Eye (tissue), 1 donor: ENCODE measurements at regions not wholly inside any gene's neighbourhood (a gene's known extent, or its start where the extent isn't known, plus 50 kb on each side); places are given as distances from the start of the nearest gene placed in this dataset.
"Not testable (repeated sequence)": the region's sequence is repeated elsewhere in the genome, so short reads cannot be mapped to it uniquely, and the experiment has no call there.

Experiments
- DNase-seq: peaks from one replicate; pipeline ENCODE4 v3.0.0-alpha.2; 2015

DNA sequence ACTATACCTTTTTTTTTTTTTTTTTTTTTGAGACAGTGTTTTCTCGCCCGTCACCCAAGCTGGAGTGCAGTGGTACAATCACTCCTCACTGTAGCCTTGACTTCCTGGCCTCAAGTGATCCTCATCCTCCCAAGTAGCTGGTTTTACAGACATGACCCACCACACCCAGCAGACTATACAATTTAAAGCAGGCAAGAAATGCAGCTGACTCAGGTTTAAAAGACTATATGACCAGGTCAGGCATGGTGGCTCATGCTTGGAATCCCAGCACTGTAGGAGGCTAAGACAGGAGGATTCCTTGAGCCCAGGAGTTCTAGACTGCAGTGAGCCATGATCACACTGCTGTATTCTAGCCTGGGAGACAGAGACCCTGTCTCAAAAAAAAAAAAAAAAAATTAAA, 89.5 kb upstream of the AUTS2 start:
- DNase-seq: no peak

DNA sequence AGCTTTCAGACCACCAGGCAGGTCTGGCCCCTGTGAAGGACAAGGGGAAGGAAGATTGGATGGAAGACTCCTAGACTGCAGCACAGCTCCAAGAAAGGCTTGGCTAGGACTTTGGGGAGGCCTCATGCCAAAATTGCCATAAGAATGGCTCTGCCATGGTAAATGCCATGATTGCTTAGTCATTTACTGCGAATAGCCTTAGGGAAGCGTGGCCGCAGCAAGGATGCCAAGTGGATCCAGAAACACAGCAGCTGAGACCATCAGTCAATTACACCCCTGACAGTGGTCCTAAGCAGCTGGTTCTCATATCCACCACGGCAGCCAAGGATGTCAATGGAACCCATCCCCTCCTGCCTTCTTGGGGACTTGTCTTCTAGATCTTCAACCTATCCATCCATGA, 88.2 kb upstream of the AUTS2 start:
- DNase-seq: no peak

DNA sequence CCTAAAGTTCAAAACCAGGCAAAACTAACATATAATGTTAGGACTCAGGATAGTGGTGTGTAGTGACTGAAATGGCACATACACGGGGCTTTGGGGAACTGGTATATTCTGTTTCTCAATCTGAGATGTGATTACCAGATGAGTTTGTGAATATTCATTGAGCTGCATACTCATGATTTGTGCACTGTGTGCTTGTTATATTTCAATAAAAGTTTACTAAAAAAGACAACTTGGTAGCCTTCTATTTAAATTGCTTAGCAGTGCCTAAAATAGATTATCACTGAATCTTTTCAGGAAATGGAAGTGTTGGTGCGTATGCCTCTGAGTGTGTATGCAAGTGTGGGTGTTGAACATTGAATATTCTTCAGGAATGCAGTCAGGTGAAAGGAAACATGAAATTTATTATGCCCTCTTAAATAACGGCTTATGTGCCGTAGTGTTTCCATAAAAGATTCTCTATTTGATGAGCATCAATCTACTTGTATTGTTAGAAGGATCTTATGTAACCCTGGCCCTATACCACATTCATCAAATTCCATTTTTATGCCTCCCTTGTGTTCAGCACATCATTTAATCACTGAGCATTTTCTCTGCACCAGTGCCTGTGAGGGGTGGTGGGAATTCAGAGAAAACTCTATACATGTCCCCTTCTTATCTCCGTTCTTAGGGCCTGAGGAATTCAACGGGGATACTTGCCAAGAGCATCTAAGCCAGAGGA, 82.6 kb upstream of the AUTS2 start:
- DNase-seq: no peak

DNA sequence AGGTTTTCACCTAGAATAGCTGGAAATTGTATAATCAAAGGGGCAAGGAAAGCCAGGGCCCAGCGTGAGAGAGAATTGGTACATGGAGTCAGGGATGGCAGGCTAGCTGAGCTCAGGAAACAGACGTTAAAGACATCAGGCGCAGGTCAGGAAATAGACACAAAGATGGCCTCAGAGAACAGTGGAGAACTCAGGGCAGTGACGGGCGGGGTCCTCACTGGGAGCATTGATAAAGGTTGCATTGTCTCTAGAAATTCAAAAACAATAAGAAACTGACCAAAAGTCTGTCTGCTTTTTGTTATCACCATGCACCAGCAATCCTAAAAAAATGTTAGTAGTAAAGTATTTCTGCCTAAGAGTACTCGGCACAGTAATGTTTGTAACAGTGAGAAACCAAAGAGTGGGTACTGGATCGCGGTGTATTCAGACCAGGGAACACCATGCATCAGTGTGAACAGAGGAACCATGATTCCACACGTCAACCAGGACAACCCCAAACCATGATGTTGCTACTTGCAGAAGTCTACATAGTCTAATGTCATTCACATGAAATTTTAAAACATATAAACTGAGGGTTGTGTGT, 81.9 kb upstream of the AUTS2 start:
- no peak for DNase-seq

DNA sequence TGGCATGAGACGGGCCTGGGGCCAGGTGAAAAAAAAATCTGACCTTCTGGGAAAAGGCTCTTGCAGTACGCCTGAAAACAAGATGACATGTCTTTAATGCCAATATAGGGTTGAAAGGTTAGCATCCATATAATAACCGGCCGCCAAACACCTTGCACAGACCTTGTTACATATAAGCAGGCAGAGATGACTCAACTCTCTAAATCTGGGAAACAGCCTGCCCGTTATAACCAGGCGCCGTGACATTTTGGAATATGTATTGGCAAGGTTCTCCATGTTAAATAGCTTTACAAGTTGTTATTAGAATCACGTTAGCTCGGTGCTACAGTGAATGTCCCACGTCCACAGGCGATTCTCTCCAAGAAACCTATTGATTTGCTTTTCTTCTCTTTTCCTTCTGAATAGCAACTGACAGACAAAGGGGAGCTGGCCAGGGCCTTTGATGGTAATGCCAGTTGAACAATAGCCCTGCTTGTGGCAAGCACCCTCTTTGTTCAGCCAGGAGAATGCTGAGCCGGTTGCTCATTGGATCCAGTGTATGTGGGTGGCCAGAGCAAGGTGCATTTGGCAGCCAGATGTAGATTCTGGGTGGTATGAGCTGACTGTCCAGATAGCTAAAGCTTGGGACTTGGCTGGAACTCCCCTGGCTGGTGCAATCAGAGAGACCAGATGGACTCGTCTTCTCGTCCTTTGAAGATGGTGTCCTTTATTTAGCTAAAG, 80.1 kb upstream of the AUTS2 start:
- peak; percentile 62 for DNase-seq

DNA sequence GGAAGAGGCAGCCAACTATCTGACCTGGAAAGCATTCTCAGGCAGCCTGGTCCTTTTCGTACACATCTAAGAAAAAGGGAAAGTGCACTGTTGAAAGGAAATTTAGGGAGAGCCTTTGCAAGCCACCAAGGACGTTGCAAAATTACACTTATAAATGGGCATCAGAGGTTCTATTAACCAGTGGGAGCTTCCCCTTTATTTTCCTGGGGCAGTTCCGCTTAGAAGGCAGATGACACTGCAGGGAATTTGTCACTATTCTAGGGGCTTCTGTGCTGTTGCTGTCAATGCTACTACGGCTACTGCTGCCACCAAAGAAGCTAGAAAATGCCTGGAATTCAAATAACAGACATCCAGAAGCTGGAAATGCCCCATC, 79.6 kb upstream of the AUTS2 start:
- DNase-seq: no peak

DNA sequence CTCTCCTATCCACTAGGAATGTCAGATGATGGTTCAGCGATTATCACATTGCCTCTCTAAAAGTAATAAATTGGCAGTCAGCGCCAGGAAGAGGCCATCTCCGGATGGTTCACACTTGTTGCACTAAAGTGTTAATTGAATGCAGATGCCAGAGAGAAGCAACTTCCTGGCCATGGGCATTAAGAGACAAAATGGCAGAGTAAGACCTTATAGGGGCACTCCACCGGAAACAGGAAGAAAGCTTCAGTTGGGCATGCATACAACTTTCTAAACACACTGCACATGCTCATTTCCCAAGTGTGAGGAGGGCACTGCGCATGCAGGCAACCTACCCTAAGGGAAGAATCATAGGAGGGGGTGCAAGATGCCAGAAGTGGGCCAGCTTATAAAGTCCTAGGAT, 71.7 kb upstream of the AUTS2 start:
- no peak for DNase-seq

DNA sequence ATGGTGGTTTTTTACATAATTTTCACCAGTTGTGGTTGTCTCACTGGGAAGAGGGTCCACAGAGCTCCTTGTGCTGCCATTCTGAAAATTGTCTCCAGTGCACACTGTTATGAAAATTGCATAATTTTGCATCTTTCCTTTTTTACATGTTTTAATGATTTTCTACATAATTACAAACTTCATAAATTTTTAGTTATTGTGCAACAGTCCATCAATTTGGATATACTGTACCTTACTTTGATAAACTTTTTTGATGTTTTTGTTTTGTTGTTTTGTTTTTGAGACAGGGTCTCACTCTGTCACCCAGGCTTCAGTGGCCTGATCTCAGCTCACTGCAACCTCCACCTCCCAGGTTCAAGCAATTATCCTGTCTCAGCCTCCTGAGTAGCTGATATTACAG, 70.6 kb upstream of the AUTS2 start:
- no peak for DNase-seq

DNA sequence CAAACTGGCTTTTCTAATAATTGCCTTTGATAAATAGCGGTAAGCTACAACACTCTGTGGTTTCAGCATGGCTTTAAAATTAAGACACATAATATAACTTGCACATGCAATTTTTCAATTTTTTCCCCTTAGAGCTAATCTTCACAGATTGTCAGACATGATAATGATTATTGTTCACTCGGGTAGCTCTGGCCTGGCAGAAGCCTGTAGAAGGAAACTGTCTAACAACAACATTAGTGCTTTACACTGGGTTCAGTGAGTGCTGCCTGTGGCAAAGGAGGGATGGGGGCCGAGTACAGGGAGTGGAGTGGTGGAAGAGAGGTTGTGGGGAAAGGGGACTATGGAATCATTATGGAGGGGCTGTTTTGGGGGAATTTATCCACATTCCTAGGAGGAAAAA, 67.2 kb upstream of the AUTS2 start:
- DNase-seq: no peak

DNA sequence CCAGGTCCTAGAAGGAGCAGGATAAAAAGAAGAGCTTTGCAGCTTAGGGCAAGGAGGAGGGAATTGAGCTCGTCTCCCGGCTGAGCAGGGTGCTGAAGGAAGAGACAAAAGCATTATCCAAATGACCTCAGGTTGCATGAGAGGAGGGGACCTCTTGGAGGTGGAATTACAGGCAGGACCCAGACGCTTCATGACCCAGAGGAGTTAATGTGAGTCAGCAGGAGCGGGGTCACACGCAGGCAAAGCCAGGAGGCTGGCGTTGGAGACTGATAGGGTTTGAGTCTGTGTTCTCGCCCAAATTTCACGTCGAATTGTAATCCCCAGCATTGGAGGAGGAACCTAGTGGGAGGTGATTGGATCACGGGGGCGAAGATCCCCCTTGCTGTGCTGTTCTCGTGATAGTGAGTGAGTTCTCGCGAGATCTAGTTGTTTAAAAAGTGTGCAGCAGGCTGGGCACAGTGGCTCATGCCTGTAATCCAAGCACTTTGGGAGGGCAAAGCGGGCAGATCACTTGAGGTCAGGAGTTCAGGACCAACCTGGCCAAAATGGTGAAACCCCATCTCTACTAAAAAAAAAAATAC, 63.7 kb upstream of the AUTS2 start:
- DNase-seq: no peak

DNA sequence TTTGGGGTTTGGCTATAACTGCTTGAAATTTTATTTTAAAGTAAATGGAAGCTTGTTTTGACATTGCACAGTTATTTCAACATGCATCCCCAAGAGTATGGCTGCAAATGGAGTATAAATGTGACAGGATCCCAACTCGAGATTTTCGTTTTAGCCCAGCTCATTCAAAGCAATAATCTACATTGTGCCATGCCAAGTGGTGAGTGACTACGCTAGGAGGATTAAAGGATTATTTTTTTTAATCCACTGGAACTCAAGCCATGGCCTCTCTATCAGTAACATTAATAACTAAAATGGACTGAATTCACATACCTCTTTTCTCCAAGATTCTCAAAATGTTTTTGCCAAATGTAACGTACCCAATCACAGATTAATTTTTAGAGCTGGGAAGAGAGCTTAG, 60.6 kb upstream of the AUTS2 start:
- DNase-seq: no peak

DNA sequence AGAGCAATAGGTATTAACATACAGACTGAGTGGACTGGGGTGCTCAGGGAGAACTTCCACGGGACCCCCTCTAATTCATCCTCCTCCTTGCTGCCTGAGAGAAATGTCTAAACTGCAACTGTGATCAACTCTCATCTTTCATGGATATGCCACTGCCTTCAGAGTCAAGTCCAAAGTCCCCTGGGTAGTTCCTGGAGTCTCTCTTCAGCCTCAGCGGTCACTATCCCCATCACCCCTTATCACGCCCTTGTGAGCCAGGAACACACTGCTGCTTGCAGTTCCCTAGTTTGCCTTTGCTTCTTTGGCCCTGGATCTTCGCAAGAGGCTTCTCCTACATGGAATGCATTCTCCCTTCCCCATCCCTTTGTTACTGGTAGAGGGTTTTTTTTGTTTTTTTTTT, 58.7 kb upstream of the AUTS2 start:
- no peak for DNase-seq

DNA sequence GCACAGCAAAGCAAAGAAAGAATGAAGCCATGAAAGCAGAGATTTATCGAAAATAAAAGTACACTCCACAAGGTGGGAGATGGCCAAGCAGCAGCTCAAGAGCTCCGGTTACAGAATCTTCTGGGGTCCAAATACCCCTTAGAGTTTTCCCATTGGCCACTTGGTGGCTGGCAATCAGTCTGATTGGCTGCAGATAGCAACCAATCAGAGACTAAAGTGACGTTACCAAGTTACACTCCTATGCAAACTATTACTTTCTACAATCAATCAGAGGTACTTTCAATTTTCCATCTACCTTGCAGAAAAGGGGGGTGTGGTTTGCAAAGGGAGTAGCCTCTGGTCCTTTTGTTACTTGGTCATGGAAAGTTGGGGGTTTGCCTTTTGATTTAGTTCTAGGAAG, 58.0 kb upstream of the AUTS2 start:
- DNase-seq: no peak

DNA sequence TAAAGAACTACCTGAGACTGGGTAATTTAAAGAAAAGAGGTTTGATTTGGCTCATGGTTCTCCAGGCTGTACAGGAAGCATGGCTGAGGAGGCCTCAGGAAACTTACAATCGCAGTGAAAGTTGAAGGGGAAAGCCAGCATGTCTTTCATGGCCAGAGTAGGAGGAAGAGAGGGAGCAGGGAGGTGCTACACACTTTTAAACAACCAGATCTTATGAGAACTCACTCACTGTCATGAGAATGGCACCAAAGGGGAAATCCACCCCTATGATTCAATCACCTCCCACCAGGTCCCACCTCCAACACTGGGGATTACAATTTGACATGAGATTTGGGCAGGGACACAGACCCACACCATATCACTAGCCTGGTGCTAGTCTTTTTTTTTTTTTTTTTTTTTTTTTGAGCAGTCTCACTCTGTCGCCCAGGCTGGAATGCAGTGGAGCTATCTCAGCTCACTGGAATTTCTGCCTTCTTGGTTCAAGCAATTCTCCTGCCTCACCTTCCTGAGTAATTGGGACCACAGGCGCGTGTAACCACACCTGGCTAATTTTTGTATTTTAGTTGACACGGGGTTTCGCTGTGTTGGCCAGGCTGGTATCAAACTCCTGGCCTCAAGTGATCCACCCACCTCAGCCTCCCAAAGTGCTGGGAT, 56.4 kb upstream of the AUTS2 start:
- DNase-seq: not testable (repeated sequence)

DNA sequence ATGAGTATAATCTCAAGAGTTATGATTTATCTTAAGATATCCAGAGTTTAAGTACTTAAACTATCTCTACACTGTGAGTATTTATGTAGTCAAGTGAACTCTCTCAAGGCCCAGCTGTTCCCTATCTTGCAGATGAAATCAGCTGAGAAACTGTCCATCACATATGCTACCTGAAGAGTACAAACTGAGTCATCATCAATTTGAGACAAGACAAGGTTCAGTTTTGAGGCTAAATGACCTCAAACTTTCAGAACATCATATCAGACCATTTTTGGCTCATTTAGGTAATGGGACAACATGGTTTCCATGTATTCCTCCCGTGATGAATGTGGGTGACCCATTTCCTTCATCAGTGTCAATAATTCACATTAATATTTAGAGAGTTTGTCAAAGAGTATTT, 53.1 kb upstream of the AUTS2 start:
- DNase-seq: no peak
